ENCODE measurements at regions not wholly inside any gene's neighbourhood (a gene's known extent, or its start where the extent isn't known, plus 50 kb on each side); places are given as distances from the start of the nearest gene placed in this dataset.

- no peak for DNase-seq
Observed at GRCh38 chr13:22461854-22462490, 718.8 kb upstream of the SGCG start.

DNA sequence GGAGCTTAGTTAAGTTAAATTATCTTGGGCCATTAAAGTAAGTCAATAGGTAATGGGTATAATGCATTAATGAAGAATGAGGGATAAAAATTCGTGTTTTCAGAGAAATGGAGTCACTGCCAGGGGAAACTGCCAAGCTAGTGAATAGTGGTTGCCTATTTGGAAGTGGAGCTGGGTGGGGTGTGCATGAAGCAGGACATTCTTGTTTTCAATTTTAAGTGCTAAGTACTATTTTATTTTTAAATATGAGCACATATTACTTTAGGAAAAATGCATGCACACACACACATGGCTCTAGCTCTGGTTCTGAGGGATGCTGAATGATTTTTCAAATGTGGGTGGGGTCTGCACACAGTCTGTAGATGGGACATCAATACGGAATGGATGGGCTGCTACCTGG lies 717.7 kb upstream of the SGCG start:
- DNase-seq: no peak

DNA sequence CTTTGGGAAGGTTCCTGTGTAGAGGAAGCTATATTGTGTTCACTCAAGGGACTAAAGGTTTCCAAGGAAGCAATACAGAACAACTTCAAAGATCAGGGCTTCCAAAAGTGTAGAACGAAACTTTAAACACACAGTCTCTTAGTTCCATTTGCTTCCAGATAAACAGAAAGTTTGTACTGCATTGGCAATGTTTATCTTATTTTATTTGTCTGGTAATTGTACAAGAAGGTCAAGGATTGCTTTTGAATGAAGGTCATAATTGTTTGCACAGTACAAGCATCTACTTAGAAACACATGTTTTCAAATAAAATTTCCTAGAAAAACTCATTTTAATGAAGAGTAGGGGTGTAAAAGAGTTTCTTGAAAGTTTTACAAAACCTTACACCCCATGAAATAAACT lies 712.7 kb upstream of the SGCG start:
- no peak for DNase-seq

DNA sequence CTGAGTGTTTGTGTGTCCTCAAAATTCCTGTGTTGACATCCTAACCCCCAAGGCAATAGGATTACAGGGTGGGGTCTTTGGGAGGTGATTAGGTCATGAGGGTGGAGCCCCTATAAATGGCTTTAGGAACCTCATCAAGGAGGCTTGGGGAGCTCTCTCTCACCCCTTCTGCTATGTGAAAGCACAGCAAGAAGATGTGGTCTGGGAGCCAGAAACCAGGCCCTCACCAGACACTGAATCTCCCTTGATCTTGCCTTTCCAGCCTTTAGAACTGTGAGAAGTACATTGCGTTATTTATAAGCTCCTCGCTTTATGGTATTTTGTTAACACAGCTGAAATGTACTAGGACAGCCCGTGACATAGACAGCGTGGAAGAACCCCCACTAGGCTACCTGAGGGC lies 712.0 kb upstream of the SGCG start:
- DNase-seq: no peak

DNA sequence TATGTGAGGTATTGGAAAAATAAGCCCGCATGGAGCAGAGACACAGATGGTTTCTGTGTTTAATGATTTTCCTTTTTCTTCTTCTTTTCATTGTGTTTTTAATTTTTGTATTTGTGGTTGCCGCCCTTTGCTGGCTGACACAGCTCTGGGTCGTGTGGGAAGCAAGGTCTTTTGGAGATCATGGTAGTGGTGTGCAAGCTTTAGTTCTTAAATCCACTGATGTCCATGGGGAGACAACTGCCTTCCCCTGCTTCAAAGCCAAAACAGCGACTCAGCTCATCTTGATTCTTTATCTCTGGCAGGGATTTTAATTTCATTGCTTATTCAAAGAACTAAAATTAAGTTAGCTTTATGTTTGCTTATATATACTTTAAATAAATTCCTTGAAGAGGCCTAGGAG lies 711.3 kb upstream of the SGCG start:
- no peak for DNase-seq

DNA sequence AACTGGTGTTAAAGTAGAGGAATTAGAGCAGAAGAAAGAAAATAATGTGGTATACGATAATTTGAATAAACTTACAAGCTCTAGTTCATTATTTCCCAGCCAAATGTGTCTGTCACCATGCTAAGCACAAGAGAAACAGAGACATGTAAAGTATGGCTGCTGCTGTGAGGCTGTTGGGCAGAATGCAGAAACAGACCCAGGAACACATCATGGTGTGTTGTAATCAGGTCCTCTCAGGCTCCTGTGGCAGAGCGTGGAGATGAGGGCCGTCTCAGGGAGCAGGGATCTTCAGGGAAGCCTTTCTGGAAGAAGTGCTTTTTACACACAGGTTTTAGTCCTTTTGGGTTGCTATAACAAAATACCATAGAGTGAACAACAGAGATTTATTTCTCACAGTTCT lies 710.7 kb upstream of the SGCG start:
- DNase-seq: no peak

DNA sequence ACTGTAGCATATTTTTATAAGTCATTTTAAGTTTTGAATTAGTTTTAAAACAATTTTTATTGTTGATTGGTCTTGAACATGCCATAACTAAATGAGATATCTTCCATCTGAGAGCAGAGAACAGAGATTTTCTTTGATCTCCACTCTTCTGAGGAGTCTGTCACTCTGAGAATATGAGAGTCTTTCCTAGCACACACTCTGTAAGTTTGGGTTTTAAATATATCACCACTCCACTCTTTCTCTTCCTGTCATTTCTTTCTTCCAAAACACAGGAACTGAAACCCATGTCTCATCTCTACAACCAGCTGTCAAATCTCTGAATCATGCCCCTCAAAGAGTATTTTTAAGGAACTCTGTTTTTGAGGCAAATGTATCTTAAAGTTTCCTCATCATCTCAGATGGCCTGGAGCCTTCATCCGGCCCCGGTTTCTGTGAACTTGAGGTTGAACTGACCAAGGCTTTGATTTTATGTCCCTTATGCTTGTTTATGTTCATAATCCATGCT lies 698.2 kb upstream of the SGCG start:
- no peak for DNase-seq

DNA sequence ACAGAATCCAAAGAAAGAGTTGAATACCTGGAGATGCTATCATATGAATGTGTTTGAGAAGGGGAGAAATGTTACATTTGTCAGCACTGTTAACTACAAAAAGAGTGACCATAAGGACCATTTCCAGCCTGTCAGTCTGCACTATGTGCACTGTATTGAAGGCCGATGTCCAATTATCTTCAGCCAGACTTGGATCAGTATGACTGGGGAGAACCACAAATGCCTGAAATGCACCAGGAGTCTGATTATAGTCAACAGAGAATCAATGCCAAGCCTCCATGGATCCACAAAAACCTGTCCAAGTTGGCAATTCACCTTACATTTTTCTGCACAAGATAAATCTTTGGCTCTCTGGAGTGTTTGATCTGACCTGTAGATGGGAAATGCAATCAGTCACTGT lies 697.5 kb upstream of the SGCG start:
- DNase-seq: no peak

GRCh38 chr13:22486490-22486889 lies 694.3 kb upstream of the SGCG start:
- DNase-seq: no peak

GRCh38 chr13:22487932-22488331 lies 692.8 kb upstream of the SGCG start:
- DNase-seq: no peak

- DNase-seq: no peak
Observed at GRCh38 chr13:22489771-22490170, 691.0 kb upstream of the SGCG start.

- no peak for DNase-seq
Observed at GRCh38 chr13:22495819-22496218, 685.0 kb upstream of the SGCG start.

GRCh38 chr13:22496803-22497508 lies 683.8 kb upstream of the SGCG start:
- DNase-seq: no peak

- no peak for DNase-seq
Observed at GRCh38 chr13:22497991-22498780, 682.6 kb upstream of the SGCG start.

GRCh38 chr13:22499919-22500318 lies 680.9 kb upstream of the SGCG start:
- DNase-seq: no peak

GRCh38 chr13:22505489-22505888 lies 675.3 kb upstream of the SGCG start:
- DNase-seq: no peak

DNA sequence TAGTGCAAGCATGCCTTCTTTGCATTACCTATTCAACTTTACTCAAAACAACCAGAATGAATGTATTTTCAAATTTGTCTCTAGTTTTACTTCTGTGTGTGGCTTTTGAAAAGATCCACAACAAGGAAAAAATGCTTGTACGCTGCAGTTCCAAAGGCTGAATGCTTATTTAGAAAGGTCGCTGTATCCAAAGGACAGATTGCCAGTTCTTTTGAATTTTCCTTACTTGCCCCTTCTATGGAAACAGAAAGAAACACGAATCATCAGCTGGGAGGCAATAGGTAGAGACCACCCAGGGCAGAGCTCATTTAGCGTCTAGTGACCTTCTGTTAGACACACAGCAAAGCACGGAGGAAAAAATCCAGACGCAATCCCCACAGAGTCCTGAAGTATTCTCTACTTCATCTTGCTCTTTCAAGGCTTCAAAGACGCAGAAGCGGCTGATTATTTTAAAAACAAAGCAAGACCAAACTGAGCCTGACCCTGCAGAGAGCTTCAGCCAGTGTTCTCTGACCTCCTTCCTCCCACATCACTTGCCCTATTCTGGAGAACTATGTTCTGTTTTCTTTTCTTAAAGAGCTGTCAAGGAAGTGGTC lies 674.6 kb upstream of the SGCG start:
- no peak for DNase-seq

DNA sequence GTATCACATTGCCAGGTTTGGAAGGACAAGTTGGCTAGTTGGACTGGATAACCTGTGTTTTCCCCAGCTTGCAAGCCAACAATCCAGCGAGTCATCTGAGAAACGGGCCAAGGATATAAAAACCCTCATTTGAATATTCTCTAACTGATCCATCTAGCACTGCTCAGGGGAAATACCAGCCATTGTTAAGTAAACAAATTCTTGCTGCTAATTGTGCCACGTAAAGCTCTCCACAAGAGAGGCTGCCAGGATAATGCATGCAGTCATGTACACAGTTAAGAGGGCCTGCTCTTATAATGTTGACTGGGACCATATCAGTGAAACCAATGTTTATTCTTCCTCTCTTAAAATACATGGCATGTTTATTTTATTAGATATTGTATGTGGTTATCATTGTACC lies 663.2 kb upstream of the SGCG start:
- DNase-seq: no peak

- no peak for DNase-seq
Observed at GRCh38 chr13:22536851-22537250, 643.9 kb upstream of the SGCG start.

GRCh38 chr13:22538400-22538799 lies 642.4 kb upstream of the SGCG start:
- DNase-seq: no peak

DNA sequence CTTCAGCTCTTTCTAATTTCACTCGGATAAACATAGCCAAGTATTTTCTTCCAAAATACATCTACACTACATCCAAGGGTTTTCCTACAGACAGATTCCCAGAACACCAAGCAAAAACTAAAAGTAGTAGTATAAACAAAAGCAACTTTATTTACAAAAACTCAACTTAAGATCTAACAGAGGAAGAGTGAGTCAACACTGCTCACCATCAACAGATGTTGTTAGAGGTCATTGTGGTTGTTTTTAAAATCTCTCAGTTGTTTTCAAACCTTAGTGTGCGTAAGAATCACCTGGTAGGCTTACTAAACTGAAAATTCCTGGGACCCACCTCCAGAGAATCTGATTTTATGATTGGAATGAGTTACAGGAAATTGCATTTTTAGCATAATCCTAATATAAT lies 631.7 kb upstream of the SGCG start:
- no peak for DNase-seq

GRCh38 chr13:22561581-22561980 lies 619.2 kb upstream of the SGCG start:
- DNase-seq: no peak

GRCh38 chr13:22562116-22562515 lies 618.7 kb upstream of the SGCG start:
- DNase-seq: no peak

- DNase-seq: no peak
Observed at GRCh38 chr13:22563272-22563671, 617.5 kb upstream of the SGCG start.
